AG20443 (cell line): ENCODE measurements at regions not wholly inside any gene's neighbourhood (a gene's known extent, or its start where the extent isn't known, plus 50 kb on each side); places are given as distances from the start of the nearest gene placed in this dataset.
"Not testable (repeated sequence)": the region's sequence is repeated elsewhere in the genome, so short reads cannot be mapped to it uniquely, and the experiment has no call there.

ENCODE experiments used
- DNase-seq: peaks from one replicate; pipeline ENCODE4 v3.0.0; 2012; ENCODE audit warnings: low spot score, mixed read lengths

GRCh38 chr16:52787709-52788108, 240.8 kb upstream of the TOX3 start:
- no peak for DNase-seq

- DNase-seq, result no peak
These were observed 239.1 kb upstream of the TOX3 start for GRCh38 chr16:52786091-52786490.

- no peak for DNase-seq
These were observed 238.7 kb upstream of the TOX3 start for GRCh38 chr16:52785653-52786052.

DNA sequence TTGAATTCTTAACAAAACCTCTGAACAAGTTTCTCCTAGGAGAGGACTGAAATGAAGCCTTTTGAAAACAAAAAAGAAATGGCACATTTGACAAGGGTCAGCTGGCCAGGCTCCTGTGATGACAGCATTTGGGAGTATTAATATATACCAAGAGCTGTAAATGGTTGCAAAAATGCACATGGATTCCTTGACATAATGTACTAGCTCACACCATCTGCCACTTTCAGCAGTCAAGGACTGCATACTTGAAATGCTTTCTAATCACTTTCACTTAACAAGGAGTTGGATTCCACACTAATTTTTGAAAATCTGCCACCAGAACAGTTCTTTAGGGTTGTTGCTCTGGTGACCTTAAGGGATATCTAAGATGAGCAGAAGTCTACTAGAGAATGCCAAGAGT, 236.7 kb upstream of the TOX3 start:
- no peak for DNase-seq

DNA sequence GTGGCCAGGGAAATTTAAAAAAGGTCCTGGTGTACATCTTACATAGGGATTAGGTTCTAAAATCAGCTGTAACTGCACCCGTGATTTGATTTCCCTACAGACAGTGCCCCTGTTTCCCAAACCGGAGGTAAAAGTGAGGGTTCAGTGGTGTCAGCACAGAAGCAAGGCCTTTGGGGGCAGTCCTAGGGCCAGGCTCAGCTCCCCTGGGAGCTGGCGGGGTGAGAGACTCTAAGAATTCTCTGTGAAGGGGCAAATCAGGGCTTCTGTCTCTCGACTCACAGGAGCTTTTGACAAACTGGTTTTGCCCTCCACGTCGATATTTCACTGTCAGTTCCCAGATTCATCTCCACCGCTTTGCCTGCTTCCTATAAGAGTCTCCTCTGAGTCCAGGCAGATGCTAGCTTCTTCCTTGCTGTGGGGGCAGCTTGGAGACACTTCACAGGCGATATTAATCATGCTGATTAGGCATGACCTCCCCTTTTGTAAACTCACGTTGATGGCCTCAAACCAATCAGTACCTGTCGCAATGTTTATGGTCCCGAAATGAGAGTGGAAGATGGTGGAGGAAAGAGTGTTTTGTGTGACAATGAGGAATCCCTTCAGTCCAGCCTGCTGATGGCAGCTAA, 234.2 kb upstream of the TOX3 start:
- no peak for DNase-seq

DNA sequence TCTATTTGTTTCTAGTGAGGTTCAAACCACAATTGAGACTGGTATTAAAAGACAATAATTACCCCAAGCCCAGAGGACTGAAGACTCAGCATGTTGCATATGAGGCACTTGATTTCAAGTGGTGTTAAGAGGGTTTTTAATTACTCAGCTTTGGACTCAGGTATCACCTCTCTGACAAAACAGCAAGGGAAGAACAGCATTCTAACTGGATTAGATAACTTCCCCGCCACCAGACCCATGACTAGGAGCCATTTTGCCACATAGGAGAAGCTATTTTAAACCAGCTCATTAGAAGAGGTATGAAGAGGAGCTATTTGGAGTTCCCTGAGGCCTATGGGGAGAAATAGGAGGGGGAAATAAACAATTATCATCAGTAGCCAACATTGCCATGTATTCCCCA, 226.1 kb upstream of the TOX3 start:
- no peak for DNase-seq

DNA sequence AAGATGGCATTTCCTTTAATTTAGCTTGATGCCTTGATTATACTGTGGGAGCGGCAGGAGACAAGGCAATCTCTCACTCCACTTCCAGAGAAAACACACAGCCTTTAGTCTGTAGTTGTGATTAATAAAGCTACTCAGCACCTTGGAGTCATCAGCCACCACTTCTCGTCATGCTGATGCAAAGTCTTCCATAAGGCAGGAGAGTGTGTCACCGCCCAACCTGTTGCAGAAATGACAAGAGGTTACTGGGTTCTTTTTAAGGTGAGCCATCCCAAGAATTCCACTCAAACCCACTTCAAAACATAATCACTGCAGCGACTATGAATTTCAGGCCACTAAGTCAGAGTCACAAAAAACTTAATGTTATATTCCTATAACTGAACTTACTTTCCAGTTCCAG, 223.9 kb upstream of the TOX3 start:
- no peak for DNase-seq

- no peak for DNase-seq
These were observed 211.5 kb upstream of the TOX3 start for GRCh38 chr16:52758473-52758855.

DNA sequence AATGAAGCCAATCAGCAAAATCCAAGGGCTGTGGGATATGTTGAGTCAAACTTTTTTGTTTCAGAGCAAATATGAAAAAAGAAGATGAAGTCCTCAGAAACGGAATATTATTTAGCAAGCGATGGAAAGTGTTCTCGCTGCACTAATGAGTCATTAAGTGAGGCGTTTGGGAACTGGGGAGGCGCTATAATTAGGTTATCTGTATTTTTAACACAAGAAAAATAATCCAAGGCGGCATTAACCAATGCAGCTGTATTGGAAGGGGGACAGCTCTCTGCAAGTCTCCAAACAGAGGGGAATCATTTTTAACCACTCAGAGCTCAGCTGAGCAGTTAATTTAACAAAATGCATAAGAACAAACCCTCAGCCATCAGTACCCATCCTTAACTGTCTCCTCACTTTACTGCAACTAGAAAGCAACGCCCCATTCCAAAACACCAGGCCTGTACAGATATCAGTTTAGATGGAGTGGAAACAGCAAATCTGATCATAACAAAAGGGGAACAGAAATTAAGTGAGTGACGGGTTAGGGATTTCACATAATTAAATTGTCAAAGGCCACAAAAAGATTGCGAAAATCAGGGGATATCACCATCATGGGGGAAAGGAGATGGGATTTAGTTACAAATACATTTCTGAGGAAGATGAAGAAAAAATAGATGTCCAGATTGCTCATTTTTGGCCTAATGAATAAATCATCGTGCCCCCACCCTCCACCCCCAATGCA, 211.0 kb upstream of the TOX3 start:
- no peak for DNase-seq

- DNase-seq, result no peak
These were observed 210.0 kb upstream of the TOX3 start for GRCh38 chr16:52756812-52757517.

- no peak for DNase-seq
These were observed 208.5 kb upstream of the TOX3 start for GRCh38 chr16:52755396-52755795.

- no peak for DNase-seq
These were observed 204.1 kb upstream of the TOX3 start for GRCh38 chr16:52751035-52751434.

GRCh38 chr16:52748741-52749140, 201.8 kb upstream of the TOX3 start:
- no peak for DNase-seq

- no peak for DNase-seq
These were observed 200.2 kb upstream of the TOX3 start for GRCh38 chr16:52747088-52747595.

GRCh38 chr16:52743707-52744106, 196.8 kb upstream of the TOX3 start:
- DNase-seq, result no peak

DNA sequence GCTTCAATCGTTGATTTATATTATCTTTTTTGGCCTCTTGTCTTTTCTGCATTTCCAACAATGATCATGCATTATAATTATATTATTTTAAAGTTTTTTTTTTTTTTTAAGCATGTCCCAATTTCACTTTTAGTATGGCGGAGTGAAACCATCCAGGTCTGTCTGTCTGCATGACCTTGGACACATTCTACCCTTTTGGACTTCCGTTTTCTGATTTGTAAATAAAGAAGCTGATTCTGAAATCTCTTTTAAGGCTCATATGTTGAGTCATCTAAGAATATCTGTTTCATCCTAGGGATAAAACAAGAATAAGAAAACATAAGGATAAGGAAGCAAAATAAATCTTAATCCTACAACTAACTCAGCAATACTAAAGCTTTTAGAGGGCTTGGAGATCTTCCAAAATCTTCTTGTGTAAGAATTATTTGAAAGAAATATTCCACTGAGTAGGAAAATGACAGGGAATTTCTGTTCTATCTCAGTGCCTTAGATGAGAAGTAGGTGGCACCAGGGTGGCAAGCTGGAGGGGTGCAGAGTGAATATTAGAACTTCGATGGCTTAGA, 195.7 kb upstream of the TOX3 start:
- DNase-seq, result no peak

GRCh38 chr16:52742052-52742451, 195.1 kb upstream of the TOX3 start:
- no peak for DNase-seq

DNA sequence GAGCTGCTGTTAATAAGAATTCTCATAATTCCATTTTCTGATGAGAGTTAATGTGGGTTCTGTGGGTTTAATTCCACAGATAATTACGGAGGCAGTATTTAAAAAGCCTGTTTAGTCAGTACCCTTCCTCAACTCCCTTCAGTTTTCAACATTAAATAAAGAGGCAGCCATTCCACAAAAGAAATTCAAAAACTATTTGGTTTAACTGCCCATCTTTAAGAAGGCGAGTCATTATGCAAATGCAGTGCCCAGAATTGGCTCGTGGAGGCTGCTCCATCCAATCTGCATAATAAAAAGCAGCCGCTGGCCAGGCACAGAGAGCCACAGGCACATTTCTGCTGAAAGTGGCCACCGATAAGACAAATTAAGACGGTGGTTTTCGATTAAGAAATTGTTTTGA, 194.4 kb upstream of the TOX3 start:
- DNase-seq, result no peak

- no peak for DNase-seq
These were observed 193.8 kb upstream of the TOX3 start for GRCh38 chr16:52740766-52741165.

- no peak for DNase-seq
These were observed 193.4 kb upstream of the TOX3 start for GRCh38 chr16:52740333-52740732.

- DNase-seq, result not testable (repeated sequence)
These were observed 192.0 kb upstream of the TOX3 start for GRCh38 chr16:52738992-52739391.

DNA sequence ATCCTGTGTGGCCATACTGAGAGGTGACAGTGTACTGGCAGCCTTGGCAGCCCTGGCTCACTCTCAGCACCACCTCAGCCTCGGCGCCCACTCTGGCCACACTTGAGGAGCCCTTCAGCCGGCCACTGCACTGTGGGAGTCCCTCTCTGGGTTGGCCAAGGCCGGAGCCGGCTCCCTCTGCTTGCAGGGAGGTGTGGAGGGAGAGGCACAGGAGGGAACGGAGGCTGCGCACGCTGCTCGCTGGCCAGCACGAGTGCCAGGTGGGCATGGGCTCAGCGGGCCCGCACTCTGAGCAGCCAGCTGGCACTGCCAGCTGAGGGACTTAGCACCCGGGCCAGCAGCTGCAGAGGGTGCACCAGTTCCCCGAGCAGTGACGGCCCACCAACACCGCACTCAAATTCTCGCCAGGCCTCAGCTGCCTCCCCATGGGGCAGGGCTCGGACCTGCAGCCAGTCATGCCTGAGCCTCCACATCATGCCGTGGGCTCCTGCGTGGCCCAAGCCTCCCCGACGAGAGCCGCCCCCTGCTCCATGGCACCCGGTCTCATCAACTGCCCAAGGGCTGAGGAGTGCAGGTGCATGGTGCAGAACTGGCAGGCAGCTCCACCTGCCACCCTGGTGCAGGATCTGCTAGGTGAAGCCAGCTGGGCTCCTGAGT, 184.4 kb upstream of the TOX3 start:
- no peak for DNase-seq
